ENCODE measurements at regions not wholly inside any gene's neighbourhood (a gene's known extent, or its start where the extent isn't known, plus 50 kb on each side); places are given as distances from the start of the nearest gene placed in this dataset.
"Not testable (repeated sequence)": the region's sequence is repeated elsewhere in the genome, so short reads cannot be mapped to it uniquely, and the experiment has no call there.

GRCh38 chr11:128156486-128156885 is 430.9 kb downstream of the ETS1 start:
- no peaks in the 10 kb centered on the region for H3K36me3 Mint-ChIP-seq (ENCODE audit: low read depth)
- intact Hi-C loops (cut with micrococcal nuclease) = loop anchor here (5.0 kb wide), 2 partner anchors 314 to 801 kb away; no protein-coding TSS in a partner anchor
- no peaks in the 10 kb centered on the region for H3K9me3 Mint-ChIP-seq
- H3K27me3 Mint-ChIP-seq (ENCODE audit: low read depth) = no peaks in the 10 kb centered on the region
- CTCF ChIA-PET = interaction anchor here (1.1 to 5.8 kb wide), 32 partner anchors 8 to 751 kb away, joined by 3 to 88 read pairs (median 10); no protein-coding TSS in a partner anchor
- H3K4me1 Mint-ChIP-seq (ENCODE audit: low read depth) = peaks cover 5% of the 10 kb centered on the region
- H3K4me3 Mint-ChIP-seq = no peak overlapping the region
- no peak for DNase-seq
- H3K27ac Mint-ChIP-seq = no peak overlapping the region

GRCh38 chr11:128155590-128155989 is 431.8 kb downstream of the ETS1 start:
- Mint-ChIP-seq H3K4me3 (no peak overlapping the region), H3K9me3 (no peaks in the 10 kb centered on the region), H3K36me3 (ENCODE audit: low read depth) (no peaks in the 10 kb centered on the region), H3K27ac (no peak overlapping the region), H3K4me1 (ENCODE audit: low read depth) (peaks cover 5% of the 10 kb centered on the region), H3K27me3 (ENCODE audit: low read depth) (no peaks in the 10 kb centered on the region)
- intact Hi-C loops (cut with micrococcal nuclease) = loop anchor here (5.0 kb wide), 2 partner anchors 313 to 802 kb away; no protein-coding TSS in a partner anchor
- DNase-seq = no peak
- CTCF ChIA-PET = interaction anchor here (5.5 kb wide), 1 partner anchor 476 kb away, joined by 84 read pairs; no protein-coding TSS in a partner anchor

- Mint-ChIP-seq H3K27me3 (ENCODE audit: low read depth) (no peaks in the 10 kb centered on the region), H3K9me3 (no peaks in the 10 kb centered on the region), H3K27ac (no peak overlapping the region), H3K4me3 (no peak overlapping the region), H3K4me1 (ENCODE audit: low read depth) (peaks cover 5% of the 10 kb centered on the region), H3K36me3 (ENCODE audit: low read depth) (no peaks in the 10 kb centered on the region)
- CTCF ChIA-PET = interaction anchor here (1.2 to 1.8 kb wide), 3 partner anchors 110 to 677 kb away, joined by 3 to 6 read pairs (median 5); no protein-coding TSS in a partner anchor
- DNase-seq = no peak
- intact Hi-C loops (cut with micrococcal nuclease) = no loop called here
Measured at GRCh38 chr11:128153697-128154048, 433.7 kb downstream of the ETS1 start.

- intact Hi-C loops (cut with micrococcal nuclease) = no loop called here
- no peaks in the 10 kb centered on the region for H3K36me3 Mint-ChIP-seq (ENCODE audit: low read depth)
- H3K27ac Mint-ChIP-seq = no peak overlapping the region
- no peak overlapping the region for H3K4me3 Mint-ChIP-seq
- H3K27me3 Mint-ChIP-seq (ENCODE audit: low read depth) = no peaks in the 10 kb centered on the region
- H3K9me3 Mint-ChIP-seq = no peaks in the 10 kb centered on the region
- CTCF ChIA-PET = interaction anchor here (0.6 to 1.8 kb wide), 4 partner anchors 109 to 678 kb away, joined by 3 to 6 read pairs (median 4); no protein-coding TSS in a partner anchor
- no peak for DNase-seq
- peaks cover 5% of the 10 kb centered on the region for H3K4me1 Mint-ChIP-seq (ENCODE audit: low read depth)
Measured at GRCh38 chr11:128152796-128153696, 434.3 kb downstream of the ETS1 start.

GRCh38 chr11:128151780-128152179 is 435.6 kb downstream of the ETS1 start:
- intact Hi-C loops (cut with micrococcal nuclease) = no loop called here
- Mint-ChIP-seq H3K27me3 (ENCODE audit: low read depth) (no peaks in the 10 kb centered on the region), H3K4me1 (ENCODE audit: low read depth) (no peaks in the 10 kb centered on the region), H3K36me3 (ENCODE audit: low read depth) (no peaks in the 10 kb centered on the region), H3K4me3 (no peak overlapping the region), H3K27ac (no peak overlapping the region), H3K9me3 (no peaks in the 10 kb centered on the region)
- CTCF ChIA-PET = interaction anchor here (0.6 to 2.0 kb wide), 5 partner anchors 9 to 481 kb away, joined by 3 to 7 read pairs (median 6); no protein-coding TSS in a partner anchor
- no peak for DNase-seq

GRCh38 chr11:128151338-128151737 is 436.0 kb downstream of the ETS1 start:
- Mint-ChIP-seq H3K9me3 (no peaks in the 10 kb centered on the region), H3K36me3 (ENCODE audit: low read depth) (no peaks in the 10 kb centered on the region), H3K4me3 (no peak overlapping the region), H3K27me3 (ENCODE audit: low read depth) (no peaks in the 10 kb centered on the region), H3K4me1 (ENCODE audit: low read depth) (no peaks in the 10 kb centered on the region), H3K27ac (no peak overlapping the region)
- DNase-seq = no peak
- CTCF ChIA-PET = interaction anchor here (0.6 to 2.0 kb wide), 6 partner anchors 9 to 481 kb away, joined by 3 to 7 read pairs (median 4); no protein-coding TSS in a partner anchor
- intact Hi-C loops (cut with micrococcal nuclease) = no loop called here

GRCh38 chr11:128148208-128148607 is 439.1 kb downstream of the ETS1 start:
- no peak for DNase-seq
- Mint-ChIP-seq H3K27ac (no peak overlapping the region), H3K4me1 (ENCODE audit: low read depth) (no peaks in the 10 kb centered on the region), H3K36me3 (ENCODE audit: low read depth) (no peaks in the 10 kb centered on the region), H3K4me3 (no peak overlapping the region), H3K9me3 (no peaks in the 10 kb centered on the region), H3K27me3 (ENCODE audit: low read depth) (no peaks in the 10 kb centered on the region)
- CTCF ChIA-PET = interaction anchor here (1.7 kb wide), 1 partner anchor 9 kb away, joined by 9 read pairs; no protein-coding TSS in a partner anchor
- intact Hi-C loops (cut with micrococcal nuclease) = no loop called here

- CTCF ChIA-PET = interaction anchor here (1.3 to 1.8 kb wide), 3 partner anchors 11 to 702 kb away, joined by 4 to 15 read pairs (median 4); no protein-coding TSS in a partner anchor
- H3K36me3 Mint-ChIP-seq (ENCODE audit: low read depth) = peaks cover 1% of the 10 kb centered on the region
Measured at GRCh38 chr11:128146926-128147605, 440.3 kb downstream of the ETS1 start.

GRCh38 chr11:128140293-128140692 is 447.1 kb downstream of the ETS1 start:
- CTCF ChIA-PET = interaction anchor here (0.8 kb wide), 1 partner anchor 17 kb away, joined by 5 read pairs; no protein-coding TSS in a partner anchor
- DNase-seq; H3K4me1 Mint-ChIP-seq (ENCODE audit: low read depth); H3K27me3 Mint-ChIP-seq (ENCODE audit: low read depth); H3K4me3 Mint-ChIP-seq; H3K36me3 Mint-ChIP-seq (ENCODE audit: low read depth); H3K27ac Mint-ChIP-seq; intact Hi-C loops (cut with micrococcal nuclease): not testable (repeated sequence)
- H3K9me3 Mint-ChIP-seq = peaks cover 10% of the 10 kb centered on the region

More at GRCh38 chr11:128146926-128147605, 440.3 kb downstream of the ETS1 start:
- Mint-ChIP-seq H3K27me3 (ENCODE audit: low read depth) (no peaks in the 10 kb centered on the region), H3K27ac (no peak overlapping the region), H3K9me3 (peaks cover 5% of the 10 kb centered on the region), H3K4me1 (ENCODE audit: low read depth) (no peaks in the 10 kb centered on the region), H3K4me3 (no peak overlapping the region)
- DNase-seq = no peak
- intact Hi-C loops (cut with micrococcal nuclease) = no loop called here

GRCh38 chr11:128135451-128135850 is 451.9 kb downstream of the ETS1 start:
- H3K36me3 Mint-ChIP-seq (ENCODE audit: low read depth) = no peaks in the 10 kb centered on the region
- DNase-seq = no peak
- no peaks in the 10 kb centered on the region for H3K27me3 Mint-ChIP-seq (ENCODE audit: low read depth)
- peaks cover 2% of the 10 kb centered on the region for H3K9me3 Mint-ChIP-seq
- no peak overlapping the region for H3K4me3 Mint-ChIP-seq
- no peak overlapping the region for H3K27ac Mint-ChIP-seq
- CTCF ChIA-PET = interaction anchor here (1.0 kb wide), 1 partner anchor 22 kb away, joined by 3 read pairs; no protein-coding TSS in a partner anchor
- intact Hi-C loops (cut with micrococcal nuclease) = no loop called here
- H3K4me1 Mint-ChIP-seq (ENCODE audit: low read depth) = peaks cover 8% of the 10 kb centered on the region

- no peaks in the 10 kb centered on the region for H3K36me3 Mint-ChIP-seq (ENCODE audit: low read depth)
- H3K4me1 Mint-ChIP-seq (ENCODE audit: low read depth) = peaks cover 2% of the 10 kb centered on the region
- DNase-seq = no peak
- H3K9me3 Mint-ChIP-seq = no peaks in the 10 kb centered on the region
- H3K27me3 Mint-ChIP-seq (ENCODE audit: low read depth) = no peaks in the 10 kb centered on the region
- CTCF ChIA-PET = interaction anchor here (0.7 kb wide), 1 partner anchor 26 kb away, joined by 4 read pairs; no protein-coding TSS in a partner anchor
- intact Hi-C loops (cut with micrococcal nuclease) = no loop called here
- no peak overlapping the region for H3K4me3 Mint-ChIP-seq
- no peak overlapping the region for H3K27ac Mint-ChIP-seq
Measured at GRCh38 chr11:128133501-128133900, 453.9 kb downstream of the ETS1 start.

GRCh38 chr11:128130052-128130451 is 457.3 kb downstream of the ETS1 start:
- Mint-ChIP-seq H3K4me1 (ENCODE audit: low read depth) (peaks cover 2% of the 10 kb centered on the region), H3K4me3 (no peak overlapping the region), H3K27me3 (ENCODE audit: low read depth) (no peaks in the 10 kb centered on the region), H3K36me3 (ENCODE audit: low read depth) (no peaks in the 10 kb centered on the region), H3K27ac (no peak overlapping the region), H3K9me3 (no peaks in the 10 kb centered on the region)
- intact Hi-C loops (cut with micrococcal nuclease) = no loop called here
- CTCF ChIA-PET = interaction anchor here (0.7 to 4.9 kb wide), 4 partner anchors 28 to 98 kb away, joined by 3 to 23 read pairs (median 4); no protein-coding TSS in a partner anchor
- no peak for DNase-seq

Measured in activated naive CD4-positive, alpha-beta T cell treated with anti-CD3 and anti-CD28 coated beads for 36 hours (primary cell).